ENCODE measurements at regions not wholly inside any gene's neighbourhood (a gene's known extent, or its start where the extent isn't known, plus 50 kb on each side); places are given as distances from the start of the nearest gene placed in this dataset.

DNA sequence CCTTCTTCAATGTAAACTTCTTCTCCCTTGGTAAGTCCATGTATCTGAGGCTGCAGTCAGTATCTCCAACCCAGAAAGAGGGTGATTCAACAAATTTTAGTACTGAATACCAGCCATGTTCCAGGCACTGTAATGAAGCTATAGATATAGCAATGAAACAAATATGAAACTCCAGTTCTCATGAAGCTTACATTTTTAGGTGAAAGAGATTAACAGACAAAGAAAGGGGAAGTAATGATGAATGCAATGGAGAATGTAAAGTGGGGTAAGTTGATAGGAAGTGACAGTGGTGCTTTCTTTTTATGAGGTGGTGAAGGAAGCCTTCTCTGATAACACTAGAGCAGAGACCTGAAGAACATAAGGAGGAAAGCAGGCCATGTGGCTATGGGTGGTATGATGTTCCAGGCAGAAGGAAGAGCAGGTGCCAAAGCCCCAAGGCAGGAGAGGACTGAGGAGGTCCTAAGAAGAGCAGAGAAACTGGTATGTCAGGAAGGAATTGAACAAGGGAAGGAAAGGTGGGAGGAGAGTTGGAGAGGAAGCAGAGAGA lies 143.6 kb downstream of the TFAP2B start:
- TF ChIP-seq, protein P1, sequence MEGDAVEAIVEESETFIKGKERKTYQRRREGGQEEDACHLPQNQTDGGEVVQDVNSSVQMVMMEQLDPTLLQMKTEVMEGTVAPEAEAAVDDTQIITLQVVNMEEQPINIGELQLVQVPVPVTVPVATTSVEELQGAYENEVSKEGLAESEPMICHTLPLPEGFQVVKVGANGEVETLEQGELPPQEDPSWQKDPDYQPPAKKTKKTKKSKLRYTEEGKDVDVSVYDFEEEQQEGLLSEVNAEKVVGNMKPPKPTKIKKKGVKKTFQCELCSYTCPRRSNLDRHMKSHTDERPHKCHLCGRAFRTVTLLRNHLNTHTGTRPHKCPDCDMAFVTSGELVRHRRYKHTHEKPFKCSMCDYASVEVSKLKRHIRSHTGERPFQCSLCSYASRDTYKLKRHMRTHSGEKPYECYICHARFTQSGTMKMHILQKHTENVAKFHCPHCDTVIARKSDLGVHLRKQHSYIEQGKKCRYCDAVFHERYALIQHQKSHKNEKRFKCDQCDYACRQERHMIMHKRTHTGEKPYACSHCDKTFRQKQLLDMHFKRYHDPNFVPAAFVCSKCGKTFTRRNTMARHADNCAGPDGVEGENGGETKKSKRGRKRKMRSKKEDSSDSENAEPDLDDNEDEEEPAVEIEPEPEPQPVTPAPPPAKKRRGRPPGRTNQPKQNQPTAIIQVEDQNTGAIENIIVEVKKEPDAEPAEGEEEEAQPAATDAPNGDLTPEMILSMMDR (IDR thresholded peaks at IDR 0.05; ENCODE audit: low read length): no peak
- TF ChIP-seq EZH2 (optimal IDR thresholded peaks at IDR 0.05; ENCODE audit: low read depth, low read length): no peak
